Spleen (tissue), 7 donors: ENCODE measurements at regions not wholly inside any gene's neighbourhood (a gene's known extent, or its start where the extent isn't known, plus 50 kb on each side); places are given as distances from the start of the nearest gene placed in this dataset.

Source experiments
- CTCF ChIP-seq, 11 experiments: fragments of 200-600 bp in 7 of 11; fragments of 450-650 bp in 4 of 11; sonication (generic) in 4 of 11; IDR thresholded peaks in 8 of 11; conservative IDR thresholded peaks in 3 of 11; 1 replicate in 7 of 11; 2 replicates in 4 of 11; pipeline versions ENCODE4 v1.4.0 to v1.8.0; 2016 to 2021; ENCODE audit warnings: antibody characterized with exemption in 11 of 11, inconsistent platforms in 4 of 11, mild to moderate bottlenecking in 1 of 11
- POLR2A ChIP-seq, 3 donors: fragments of 450-650 bp; IDR thresholded peaks; one replicate each; pipeline ENCODE4 v1.5.1; 2017; ENCODE audit warnings: antibody characterized with exemption in 3 of 3, mild to moderate bottlenecking in 1 of 3
- donor health status: DM: no; HTN: no; CAD: no; lungs with moderate emphysema.
- donor health status: DM: no; HTN: no; CAD: no.
- donor health status: DM: no; HTN: no; CAD: no.

GRCh38 chr20:52082612-52083011 is 109.0 kb downstream of the ZFP64 start:
- TF ChIP-seq CTCF (IDR thresholded peaks at IDR 0.05 in 8 of 11, conservative IDR thresholded peaks at IDR 0.05 in 3 of 11): no peak
- no peak for TF ChIP-seq POLR2A (IDR thresholded peaks at IDR 0.05)
